Endothelial cell (in vitro differentiated cells): ENCODE measurements at regions not wholly inside any gene's neighbourhood (a gene's known extent, or its start where the extent isn't known, plus 50 kb on each side); places are given as distances from the start of the nearest gene placed in this dataset.

Experiments used
- DNase-seq: peaks from one replicate; pipeline ENCODE4 v3.0.0; 2021; ENCODE audit warnings: low spot score
- H3K27ac Mint-ChIP-seq: one replicate; pipeline ENCODE4 v1.8.0; 2021; ENCODE audit warnings: mixed read lengths, inconsistent platforms; ENCODE audit not compliant: unreplicated experiment
- H3K27me3 Mint-ChIP-seq: one replicate; pipeline ENCODE4 v1.8.0; 2021; ENCODE audit warnings: mild to moderate bottlenecking, moderate library complexity, mixed read lengths, inconsistent platforms; ENCODE audit not compliant: unreplicated experiment
- H3K36me3 Mint-ChIP-seq: one replicate; pipeline ENCODE4 v1.8.0; 2021; ENCODE audit warnings: mild to moderate bottlenecking, low read depth, mixed read lengths, inconsistent platforms; ENCODE audit not compliant: unreplicated experiment
- H3K4me1 Mint-ChIP-seq: one replicate; pipeline ENCODE4 v1.8.0; 2021; ENCODE audit warnings: mild to moderate bottlenecking, mixed read lengths, inconsistent platforms; ENCODE audit not compliant: unreplicated experiment
- H3K4me3 Mint-ChIP-seq: one replicate; pipeline ENCODE4 v1.8.0; 2021; ENCODE audit warnings: mild to moderate bottlenecking, mixed read lengths, inconsistent platforms; ENCODE audit not compliant: unreplicated experiment
- H3K9me3 Mint-ChIP-seq: one replicate; pipeline ENCODE4 v1.8.0; 2021; ENCODE audit warnings: mixed read lengths, inconsistent platforms; ENCODE audit not compliant: unreplicated experiment
- CTCF ChIP-seq: fragments of 200-600 bp; sonication (generic); IDR thresholded peaks from one replicate; pipeline ENCODE4 v1.5.0; 2021; ENCODE audit warnings: antibody characterized with exemption; ENCODE audit not compliant: unreplicated experiment

GRCh38 chr1:232507571-232507970, 122.4 kb downstream of the SIPA1L2 start:
- Mint-ChIP-seq H3K27ac (no peak overlapping the region), H3K9me3 (no peaks in the 10 kb centered on the region), H3K36me3 (peaks cover 18% of the 10 kb centered on the region), H3K27me3 (peaks cover 4% of the 10 kb centered on the region), H3K4me1 (peaks cover 67% of the 10 kb centered on the region), H3K4me3 (no peak overlapping the region)
- no peak for TF ChIP-seq CTCF
- DNase-seq: no peak

DNA sequence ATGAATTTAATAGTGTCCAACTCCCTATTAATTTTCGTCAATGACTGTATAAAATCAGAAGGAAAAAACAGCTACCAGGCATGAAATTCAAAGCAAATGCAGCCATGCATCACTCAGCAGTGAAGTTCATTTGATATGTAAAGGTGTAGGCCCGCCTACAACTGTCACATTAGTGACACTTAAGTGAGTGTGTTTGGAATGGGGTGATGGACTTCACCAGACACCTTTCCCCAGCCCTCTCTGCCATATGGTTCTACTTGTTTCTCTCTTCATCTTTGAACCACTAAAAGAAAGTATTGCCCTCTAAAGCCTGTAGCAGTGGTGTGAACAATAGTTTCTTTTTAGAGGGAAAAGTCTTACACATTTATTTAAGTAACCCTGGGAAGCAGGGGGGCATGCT, 124.0 kb downstream of the SIPA1L2 start:
- H3K4me1 Mint-ChIP-seq: peaks cover 60% of the 10 kb centered on the region

GRCh38 chr1:232504651-232505050, 125.3 kb downstream of the SIPA1L2 start:
- Mint-ChIP-seq H3K9me3 (no peaks in the 10 kb centered on the region), H3K36me3 (peaks cover 15% of the 10 kb centered on the region), H3K4me1 (peaks cover 56% of the 10 kb centered on the region), H3K4me3 (no peak overlapping the region), H3K27me3 (peaks cover 5% of the 10 kb centered on the region), H3K27ac (no peak overlapping the region)
- TF ChIP-seq CTCF: no peak
- no peak for DNase-seq

More for the DNA sequence above, 124.0 kb downstream of the SIPA1L2 start:
- Mint-ChIP-seq H3K27me3 (peaks cover 5% of the 10 kb centered on the region), H3K27ac (no peak overlapping the region), H3K9me3 (no peaks in the 10 kb centered on the region), H3K4me3 (no peak overlapping the region), H3K36me3 (peaks cover 18% of the 10 kb centered on the region)
- no peak for TF ChIP-seq CTCF
- DNase-seq: no peak

DNA sequence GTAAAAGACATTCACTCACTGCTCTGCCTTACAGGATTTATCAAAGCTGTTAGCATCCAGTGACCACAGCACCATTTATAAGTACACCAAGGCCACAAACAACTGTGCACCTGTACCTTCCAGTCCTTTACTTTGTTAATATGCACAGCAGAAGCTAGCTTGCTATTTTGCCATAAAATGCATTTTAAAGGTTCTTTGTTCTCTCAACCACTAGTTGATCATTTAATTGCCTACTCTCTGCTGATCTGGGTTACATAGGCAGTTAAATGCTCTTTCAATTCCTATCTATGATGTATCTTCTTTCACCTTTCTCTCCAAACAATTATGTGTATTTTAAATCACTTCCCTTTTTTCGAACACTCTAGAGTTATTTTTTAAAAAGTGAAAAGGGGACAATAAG, 126.4 kb downstream of the SIPA1L2 start:
- H3K9me3 Mint-ChIP-seq: no peaks in the 10 kb centered on the region
- peaks cover 5% of the 10 kb centered on the region for H3K27me3 Mint-ChIP-seq
- TF ChIP-seq CTCF: no peak
- H3K27ac Mint-ChIP-seq: no peak overlapping the region
- H3K36me3 Mint-ChIP-seq: peaks cover 24% of the 10 kb centered on the region
- peaks cover 60% of the 10 kb centered on the region for H3K4me1 Mint-ChIP-seq
- no peak overlapping the region for H3K4me3 Mint-ChIP-seq
- DNase-seq: no peak

GRCh38 chr1:232501854-232502253, 128.1 kb downstream of the SIPA1L2 start:
- peaks cover 57% of the 10 kb centered on the region for H3K4me1 Mint-ChIP-seq
- H3K9me3 Mint-ChIP-seq: no peaks in the 10 kb centered on the region
- no peak for DNase-seq
- TF ChIP-seq CTCF: no peak
- H3K4me3 Mint-ChIP-seq: no peak overlapping the region
- no peak overlapping the region for H3K27ac Mint-ChIP-seq
- peaks cover 5% of the 10 kb centered on the region for H3K27me3 Mint-ChIP-seq
- peaks cover 22% of the 10 kb centered on the region for H3K36me3 Mint-ChIP-seq
